ENCODE measurements at regions not wholly inside any gene's neighbourhood (a gene's known extent, or its start where the extent isn't known, plus 50 kb on each side); places are given as distances from the start of the nearest gene placed in this dataset.
"Not testable (repeated sequence)": the region's sequence is repeated elsewhere in the genome, so short reads cannot be mapped to it uniquely, and the experiment has no call there.

GRCh38 chr2:107511970-107512789 lies 314.5 kb upstream of the RGPD4 start:
- DNase-seq: peak; percentile 97

GRCh38 chr2:107525406-107525805 lies 301.3 kb upstream of the RGPD4 start:
- DNase-seq: no peak

- DNase-seq: peak; percentile 12
Observed at GRCh38 chr2:107529146-107529545, 297.5 kb upstream of the RGPD4 start.

DNA sequence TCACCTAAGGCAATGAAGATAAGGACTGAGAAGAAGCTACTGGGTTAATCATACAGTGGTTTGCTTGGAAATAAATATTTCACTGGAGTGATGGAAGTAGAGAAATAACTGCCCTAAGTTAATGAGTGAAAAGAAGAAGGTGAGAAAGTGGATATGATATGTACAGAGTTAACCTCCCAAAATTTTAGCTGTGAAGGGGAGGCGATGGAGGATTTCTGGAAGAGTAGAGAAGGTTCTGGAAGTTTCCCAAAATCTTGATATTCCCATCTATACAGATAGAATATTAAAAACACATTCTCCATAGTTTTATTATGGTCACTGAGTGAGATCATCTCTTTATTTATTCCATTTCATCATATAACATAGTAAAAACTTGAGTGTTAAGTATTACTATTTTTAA lies 296.6 kb upstream of the RGPD4 start:
- DNase-seq: no peak

GRCh38 chr2:107534926-107535325 lies 291.8 kb upstream of the RGPD4 start:
- no peak for DNase-seq

GRCh38 chr2:107535905-107536689 lies 290.6 kb upstream of the RGPD4 start:
- not testable (repeated sequence) for DNase-seq

GRCh38 chr2:107542314-107542740 lies 284.4 kb upstream of the RGPD4 start:
- DNase-seq: no peak

- DNase-seq: no peak
Observed at GRCh38 chr2:107543793-107544192, 282.9 kb upstream of the RGPD4 start.

DNA sequence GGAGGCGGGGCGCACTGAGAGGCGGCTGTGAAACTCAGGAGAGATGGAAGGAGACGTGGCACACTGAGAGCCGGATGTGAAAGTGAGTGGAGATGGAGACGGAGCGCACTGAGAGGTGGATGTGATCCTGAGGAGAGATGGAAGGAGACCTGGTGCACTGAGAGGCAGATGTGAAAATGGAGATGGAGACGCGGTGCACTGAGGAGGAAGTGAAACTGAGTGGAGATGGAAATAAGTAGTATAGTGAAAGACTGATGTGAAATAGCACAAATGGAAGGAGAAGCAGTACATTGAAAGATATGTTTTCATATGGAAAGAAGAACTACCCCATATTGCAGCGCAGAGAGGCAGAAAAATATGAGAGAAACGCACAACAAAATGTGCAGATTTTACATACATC lies 281.6 kb upstream of the RGPD4 start:
- no peak for DNase-seq

- DNase-seq: no peak
Observed at GRCh38 chr2:107545851-107546250, 280.8 kb upstream of the RGPD4 start.

- DNase-seq: no peak
Observed at GRCh38 chr2:107548216-107548615, 278.5 kb upstream of the RGPD4 start.

DNA sequence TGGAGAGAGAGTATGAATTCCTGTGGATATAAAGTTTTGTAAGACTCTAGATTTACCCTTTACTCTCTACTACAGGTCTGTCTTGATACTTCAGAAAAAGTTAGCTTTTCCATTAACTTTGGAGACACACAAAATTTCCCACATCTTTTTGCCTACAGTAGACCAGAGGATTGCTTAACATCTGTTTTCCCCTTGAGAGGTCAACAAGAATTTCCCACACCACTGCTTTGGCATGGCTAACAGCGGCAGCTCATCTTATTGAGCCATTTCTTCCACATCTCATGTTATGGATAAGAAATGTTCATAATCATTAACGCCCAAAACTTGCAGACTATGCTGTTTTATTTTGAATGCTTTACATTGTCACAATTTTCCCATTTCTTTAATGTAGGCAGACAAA lies 273.6 kb upstream of the RGPD4 start:
- DNase-seq: no peak

DNA sequence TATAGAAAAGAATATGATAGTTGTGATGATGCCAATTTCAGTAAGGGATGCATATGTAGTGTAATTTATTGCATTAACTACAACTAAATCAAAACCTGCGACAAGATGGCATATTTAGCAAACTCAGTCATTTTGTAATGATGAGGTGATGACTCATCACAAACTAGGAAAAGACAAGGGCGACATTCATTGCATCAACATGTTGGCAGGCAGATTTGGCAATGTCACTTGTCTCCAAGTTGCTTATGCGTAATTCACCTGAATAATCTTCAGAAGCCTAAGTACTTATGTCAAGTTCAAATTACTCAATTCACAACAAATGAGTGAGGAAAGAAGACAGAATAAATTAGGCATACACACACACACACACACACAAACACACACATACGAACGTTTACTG lies 273.2 kb upstream of the RGPD4 start:
- DNase-seq: no peak

DNA sequence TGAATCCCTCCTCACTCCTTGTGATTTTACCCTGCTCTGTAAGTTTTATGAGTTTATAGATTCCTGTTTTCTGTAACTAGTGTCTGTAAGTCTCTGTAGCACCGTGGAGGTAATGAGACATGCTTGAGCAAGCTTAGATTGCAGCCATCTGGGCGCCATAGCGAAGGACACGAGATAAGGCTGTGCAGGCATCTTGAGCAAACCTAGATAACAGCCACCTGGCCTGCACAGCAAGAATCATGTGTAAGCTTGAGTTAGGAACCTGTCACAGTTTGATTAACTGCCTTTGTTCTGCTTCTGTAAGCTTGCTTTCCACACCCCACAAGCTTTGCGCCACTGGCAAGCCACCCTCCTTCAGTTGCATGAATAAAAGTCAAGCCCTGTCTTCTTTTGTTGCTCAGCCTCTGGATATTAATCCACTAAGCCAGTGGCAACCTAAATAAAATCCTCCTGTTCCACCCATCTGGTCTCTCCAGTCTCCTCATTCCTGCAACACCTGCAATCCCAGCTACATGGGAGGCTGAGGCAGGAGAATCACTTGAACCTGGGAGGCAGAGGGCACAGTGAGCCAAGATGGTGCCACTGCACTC lies 270.6 kb upstream of the RGPD4 start:
- DNase-seq: no peak

- no peak for DNase-seq
Observed at GRCh38 chr2:107558295-107558694, 268.4 kb upstream of the RGPD4 start.

DNA sequence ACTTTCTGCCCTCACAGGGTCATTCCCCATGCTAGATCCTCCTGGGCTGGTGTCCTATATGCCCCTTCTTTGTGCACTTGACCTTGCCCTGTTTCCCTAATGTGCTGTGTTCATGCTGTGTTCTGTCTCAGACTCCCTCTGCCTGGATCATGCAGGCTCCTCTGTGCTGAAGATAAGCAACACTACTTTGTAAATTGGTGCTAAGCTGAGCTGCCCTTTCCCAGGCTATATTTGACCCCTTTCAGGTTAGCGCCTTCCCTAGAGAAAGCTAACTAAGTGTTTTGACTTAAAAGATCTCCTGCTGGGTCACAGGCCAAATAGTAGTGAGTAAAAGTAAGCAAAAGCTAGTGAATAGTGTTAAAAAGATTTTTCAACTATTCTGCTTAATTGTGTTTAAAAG lies 257.2 kb upstream of the RGPD4 start:
- no peak for DNase-seq

DNA sequence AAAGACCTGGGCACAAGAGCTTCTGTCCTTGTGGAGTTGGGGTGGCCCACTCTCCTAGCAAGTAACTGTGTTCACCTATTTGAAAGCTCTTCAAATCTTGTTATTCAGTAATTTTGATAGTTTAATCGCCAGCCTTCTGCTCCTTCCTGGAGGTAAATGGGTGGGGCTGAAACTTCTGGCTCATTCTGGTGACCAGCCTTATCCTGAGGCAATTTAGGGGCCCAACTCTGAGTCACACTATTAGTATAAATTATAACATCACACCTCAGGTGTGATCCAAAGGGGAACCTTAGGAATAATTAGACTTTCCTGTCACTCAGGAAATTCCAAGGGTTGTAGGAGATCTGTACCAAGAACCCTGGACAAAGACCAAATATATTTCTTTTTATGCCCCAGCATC lies 255.8 kb upstream of the RGPD4 start:
- no peak for DNase-seq

DNA sequence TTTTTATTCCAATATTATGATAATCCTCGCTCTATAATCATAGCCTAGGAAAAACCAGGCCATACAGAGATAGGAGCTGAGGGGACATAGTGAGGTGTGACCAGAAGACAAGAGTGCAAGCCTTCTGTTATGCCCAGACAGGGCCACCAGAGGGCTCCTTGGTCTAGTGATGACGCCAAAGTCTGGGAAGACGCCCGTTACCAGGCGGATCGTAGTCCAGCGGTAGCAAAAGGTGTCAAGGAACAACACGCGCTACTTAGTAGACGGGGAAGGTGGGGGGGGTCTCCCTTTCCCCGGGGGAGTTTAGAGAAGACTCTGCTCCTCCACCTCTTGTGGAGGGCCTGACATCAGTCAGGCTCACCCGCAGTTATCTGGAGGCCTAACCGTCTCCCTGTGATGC lies 253.8 kb upstream of the RGPD4 start:
- DNase-seq: peak; percentile 1

DNA sequence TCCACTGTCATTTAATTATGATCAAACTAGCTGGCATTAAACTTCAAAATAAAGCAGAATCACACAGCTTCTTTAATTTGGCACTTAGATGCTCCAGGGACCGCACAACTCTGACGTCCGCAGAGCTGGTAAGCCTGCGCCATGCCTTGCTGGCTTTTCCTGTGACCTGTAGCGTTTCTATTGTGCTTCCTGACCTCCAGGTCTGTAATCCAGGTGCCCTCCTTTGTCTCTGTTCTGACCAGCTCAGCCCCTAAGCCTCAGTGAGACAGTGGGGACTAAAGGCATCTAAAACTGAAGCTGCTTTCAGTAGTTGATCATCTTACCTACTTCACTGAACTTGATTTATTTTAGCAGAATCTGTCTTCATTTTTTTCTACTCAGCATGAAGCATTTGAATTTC lies 249.7 kb upstream of the RGPD4 start:
- no peak for DNase-seq

DNA sequence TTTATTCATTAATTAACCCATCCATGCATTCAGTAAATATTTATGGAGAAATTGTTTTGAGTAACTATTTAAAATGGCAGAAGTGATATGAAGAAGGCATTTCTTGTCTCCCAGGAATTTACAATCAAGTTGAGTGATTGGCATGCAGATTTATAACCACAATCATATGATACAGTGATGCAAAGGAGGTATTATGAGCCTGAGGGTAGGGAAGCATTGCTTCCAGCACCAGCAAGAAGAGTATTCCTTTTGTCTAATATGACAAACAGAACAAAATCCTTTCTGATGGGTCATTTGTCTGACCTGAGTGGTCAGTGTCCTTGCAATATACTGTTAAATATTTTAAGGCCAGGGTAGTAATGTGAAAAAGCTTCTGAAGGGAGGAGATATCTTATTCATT lies 244.2 kb upstream of the RGPD4 start:
- DNase-seq: no peak

GRCh38 chr2:107584577-107584976 lies 242.1 kb upstream of the RGPD4 start:
- DNase-seq: no peak

DNA sequence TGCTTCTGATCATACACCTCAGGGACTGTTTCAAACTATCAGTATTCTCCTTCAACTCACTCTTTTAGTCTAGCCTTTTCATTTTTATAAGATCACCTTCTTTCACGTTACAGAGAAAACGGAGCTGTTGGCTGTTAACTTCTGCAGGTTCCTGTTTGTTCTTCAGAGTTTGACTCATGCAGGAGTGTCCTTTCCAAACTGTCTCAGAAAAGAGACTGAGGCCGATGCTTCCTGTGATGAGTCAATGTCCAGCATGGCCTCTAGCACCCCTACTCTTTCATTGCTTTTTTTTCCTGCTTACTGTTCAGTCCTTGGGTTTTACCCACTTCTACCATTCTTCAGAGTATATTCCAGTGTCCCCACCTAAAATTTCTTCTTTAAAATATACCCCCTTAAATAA lies 240.8 kb upstream of the RGPD4 start:
- DNase-seq: no peak

DNA sequence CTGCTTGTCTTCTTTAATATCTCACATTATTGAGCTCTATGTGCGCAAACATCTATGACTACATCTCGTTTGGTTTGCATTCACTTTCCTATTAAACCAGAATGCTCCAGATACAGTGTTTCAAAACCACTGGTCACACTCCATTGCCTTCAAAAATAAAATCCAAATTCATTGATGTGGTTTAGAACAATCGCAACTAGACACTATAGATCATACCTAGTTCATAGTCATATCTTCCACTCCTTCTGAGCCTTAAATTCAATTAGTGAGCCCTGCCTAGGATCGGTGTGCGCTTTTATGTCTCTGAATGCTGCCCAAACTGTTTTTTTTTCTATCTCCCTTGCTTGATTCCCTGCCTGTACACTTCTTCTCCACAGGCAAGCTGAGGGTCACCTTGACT lies 238.5 kb upstream of the RGPD4 start:
- no peak for DNase-seq

DNA sequence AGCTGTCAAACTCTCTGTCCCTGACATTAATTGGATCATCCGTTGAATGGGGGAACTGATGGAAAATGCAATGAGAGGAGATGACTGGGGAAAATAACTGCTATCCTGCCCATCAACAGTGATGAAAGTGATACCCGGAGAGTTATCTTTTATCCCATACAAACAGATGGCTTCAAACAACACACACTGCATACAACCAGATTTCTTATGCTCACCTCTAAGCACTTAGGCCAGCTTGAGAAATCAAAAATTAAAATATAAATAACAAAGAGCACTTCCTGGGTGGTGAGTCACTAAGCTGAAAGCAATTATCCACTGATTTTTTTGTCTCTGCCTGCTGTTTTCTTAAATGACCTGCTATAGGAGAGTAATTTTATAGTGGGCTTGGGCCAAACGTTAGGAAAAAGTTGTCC lies 237.6 kb upstream of the RGPD4 start:
- peak; percentile 15 for DNase-seq
